GM18858 (cell line): ENCODE measurements at regions not wholly inside any gene's neighbourhood (a gene's known extent, or its start where the extent isn't known, plus 50 kb on each side); places are given as distances from the start of the nearest gene placed in this dataset.

Source experiments
- ATAC-seq: cut with Tn5 transposase; IDR thresholded peaks from one replicate; pipeline ENCODE4 v1.9.1; 2021; ENCODE audit not compliant: unreplicated experiment

DNA sequence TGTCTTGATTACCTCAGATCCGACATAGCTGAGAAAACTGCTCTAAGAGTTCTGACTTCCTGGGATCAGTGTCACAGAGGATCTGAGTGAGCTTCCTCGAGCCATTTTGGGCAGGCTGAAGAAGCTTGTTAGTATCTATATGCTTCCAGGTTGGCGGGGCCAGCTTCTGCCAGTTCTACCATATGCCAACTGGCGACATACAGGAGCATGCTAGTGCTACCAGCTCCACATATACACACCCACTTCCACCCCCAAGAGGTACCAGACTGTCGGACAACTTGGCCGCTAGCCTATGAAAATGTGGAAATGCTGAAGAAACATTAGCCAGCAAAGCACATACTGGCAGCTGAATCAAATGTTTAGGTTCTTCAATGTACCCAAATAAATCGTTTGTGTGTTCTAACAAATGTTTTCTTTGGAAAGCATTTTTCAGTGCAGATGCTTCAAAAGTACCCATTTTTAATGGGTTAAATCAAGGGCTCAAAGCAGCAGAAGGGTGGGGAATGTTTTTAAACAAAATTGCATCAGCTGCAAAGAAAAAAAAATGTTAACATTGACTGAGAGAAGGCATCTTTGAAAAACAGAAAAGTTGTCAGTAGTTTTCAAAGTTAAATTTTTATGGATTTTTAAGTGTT is 163.7 kb downstream of the KLF12 start:
- ATAC-seq, result no peak

DNA sequence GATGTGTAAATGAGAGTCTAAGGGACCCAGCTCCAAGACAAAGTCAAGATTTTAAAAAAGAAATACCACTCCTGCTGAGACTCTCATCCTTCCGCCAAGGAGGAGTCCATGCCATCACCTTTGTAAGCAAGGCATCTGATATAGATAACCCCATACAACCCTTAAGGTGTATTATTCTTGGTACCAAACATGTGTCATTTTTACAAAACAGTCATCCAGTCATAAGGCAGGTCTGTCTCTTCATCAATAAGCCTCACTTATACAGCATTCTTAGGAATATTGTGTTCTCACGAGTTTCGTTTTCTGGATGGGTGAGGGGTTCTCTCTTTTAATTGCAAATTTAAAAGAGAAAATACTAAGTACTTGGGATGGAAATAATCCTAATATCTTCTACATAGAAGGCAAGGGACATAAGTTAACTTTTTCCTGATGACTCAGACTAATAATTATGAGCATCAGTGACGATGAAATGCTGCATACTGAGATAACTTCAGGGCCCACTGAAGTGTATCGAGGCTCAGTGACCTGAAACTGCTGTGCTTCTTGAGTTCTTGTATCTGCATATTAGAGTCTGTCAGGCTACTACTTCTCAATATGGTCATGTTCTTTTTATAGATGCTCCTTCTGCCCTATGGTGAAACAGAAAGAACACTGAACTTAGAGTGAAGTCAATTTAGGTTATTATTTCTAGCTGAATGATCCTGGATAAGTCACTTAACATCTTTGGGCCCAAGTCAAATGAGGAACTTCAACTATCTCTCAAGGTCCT is 166.6 kb downstream of the KLF12 start:
- ATAC-seq, result peak; percentile 100

DNA sequence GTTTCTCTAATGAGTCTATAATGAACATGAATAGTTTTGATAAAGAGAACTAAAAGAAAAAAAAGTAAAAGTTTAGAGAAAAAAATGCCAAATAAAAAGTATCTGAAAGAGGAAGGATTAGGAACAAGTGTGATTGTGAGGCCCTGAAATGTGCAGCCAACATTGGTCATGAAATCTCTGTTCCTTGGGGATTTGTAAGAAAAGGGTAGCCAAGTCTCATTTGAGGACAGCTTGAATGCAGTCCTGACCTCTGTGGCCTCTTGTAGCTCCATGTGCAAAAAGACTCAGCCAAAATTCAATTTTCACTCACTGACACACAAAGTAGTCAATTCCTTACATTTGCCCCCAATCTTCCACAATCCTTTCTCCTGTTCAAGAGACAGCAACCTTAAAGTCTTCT is 167.9 kb downstream of the KLF12 start:
- ATAC-seq, result no peak

DNA sequence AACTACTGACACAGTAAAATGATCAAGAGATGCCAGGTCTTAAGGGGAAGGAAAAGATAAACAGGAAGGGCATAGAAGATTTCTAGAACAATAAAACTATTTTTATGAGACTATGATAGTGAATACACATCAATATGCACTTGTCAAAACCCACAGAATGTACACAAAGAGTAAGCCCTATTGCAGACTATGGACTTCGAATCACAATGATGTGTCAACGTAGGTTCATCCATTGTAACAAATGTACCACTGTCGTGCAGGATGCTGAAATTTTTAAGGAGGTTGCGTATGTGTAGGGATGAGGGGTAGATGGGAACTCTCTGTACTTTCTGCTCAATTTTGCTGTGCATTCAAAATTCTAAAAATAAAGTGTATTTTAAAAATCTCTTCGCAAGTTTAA is 171.9 kb downstream of the KLF12 start:
- no peak for ATAC-seq

DNA sequence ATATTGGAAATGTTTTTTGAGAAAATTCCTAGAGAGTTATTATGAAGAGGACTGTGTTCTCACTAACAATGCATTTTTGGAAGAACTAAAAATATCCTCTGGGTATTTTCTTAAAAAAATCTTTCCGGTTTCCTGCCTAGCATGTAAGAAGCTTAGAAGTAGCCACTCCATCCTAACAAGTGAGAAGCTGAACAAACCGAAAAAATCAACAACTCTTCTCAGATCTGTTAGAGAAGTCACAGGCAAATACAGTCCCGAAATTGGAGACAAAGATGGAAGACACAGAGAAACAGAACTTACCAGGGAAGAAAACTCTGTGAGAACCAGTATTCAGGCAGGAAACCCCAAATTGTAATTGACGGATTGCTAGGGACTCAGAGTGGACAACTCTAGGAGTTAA is 173.0 kb downstream of the KLF12 start:
- ATAC-seq, result no peak

DNA sequence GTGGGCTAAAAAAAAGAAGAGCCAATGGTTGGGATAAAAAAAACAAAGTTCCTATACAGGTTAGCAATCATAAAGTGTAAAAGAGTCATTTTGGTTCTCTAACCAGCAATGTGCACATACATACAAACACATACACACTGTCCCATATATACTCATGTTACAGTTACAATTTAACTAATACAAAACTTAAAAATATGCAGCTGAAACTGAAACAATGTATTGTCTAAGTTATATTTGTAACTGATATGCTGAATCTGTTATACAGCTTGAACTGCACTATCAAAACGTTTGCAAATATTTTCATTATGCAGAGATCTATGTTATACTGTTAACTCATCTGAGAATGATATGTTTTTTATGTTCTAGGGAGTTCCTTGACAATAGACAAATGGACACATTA is 173.7 kb downstream of the KLF12 start:
- no peak for ATAC-seq

DNA sequence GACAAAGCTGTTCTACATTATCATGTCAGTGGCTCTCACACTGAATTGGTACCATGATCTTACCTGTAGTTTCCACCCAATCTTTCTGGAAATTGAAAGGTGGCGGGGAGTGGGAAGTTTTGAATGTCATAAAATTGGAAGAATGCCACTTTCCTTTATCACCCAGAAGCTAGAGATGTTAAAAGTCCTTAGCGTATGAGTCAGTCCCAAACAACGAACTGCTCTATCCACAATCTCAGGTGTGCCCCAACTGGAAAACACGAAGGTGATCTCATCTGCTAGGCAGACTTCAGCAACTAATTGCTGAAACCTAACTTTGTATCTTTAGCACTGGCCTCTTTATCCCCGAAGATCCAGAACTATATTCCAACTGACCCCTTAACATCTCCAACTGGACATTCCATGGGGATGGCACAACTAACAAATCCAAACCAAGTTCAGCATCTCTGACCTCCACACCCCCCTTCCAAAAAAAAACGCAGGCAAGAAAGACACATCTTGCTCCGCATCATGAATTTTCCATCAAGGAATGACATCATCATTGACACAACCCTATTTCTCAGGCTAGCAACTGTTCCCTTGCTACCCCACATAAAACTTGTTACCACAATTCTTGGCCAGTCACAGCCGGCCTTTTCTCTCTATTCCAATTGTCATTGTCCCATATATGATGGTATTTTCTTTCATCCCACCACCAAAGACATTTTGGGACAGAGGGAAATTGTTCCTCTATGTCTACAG is 175.4 kb downstream of the KLF12 start:
- ATAC-seq, result no peak

DNA sequence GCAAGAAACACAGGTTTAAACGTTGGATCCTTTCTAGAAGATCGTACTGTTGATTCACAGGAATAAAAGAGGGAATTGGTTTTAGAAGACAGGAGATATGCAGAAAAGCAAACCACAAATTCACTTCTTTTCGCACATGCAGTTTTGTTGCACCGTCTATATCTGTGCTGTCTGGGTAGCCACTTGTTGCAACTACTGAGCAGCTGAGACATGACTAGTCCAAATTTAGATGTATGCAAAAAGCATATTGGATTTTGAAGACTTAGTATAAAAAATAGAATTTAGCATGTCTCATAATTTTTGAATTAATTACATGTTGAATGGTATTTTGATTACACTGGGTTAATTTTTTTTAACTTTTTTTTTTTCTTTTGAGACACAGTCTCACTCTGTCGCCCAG is 176.3 kb downstream of the KLF12 start:
- ATAC-seq, result no peak

DNA sequence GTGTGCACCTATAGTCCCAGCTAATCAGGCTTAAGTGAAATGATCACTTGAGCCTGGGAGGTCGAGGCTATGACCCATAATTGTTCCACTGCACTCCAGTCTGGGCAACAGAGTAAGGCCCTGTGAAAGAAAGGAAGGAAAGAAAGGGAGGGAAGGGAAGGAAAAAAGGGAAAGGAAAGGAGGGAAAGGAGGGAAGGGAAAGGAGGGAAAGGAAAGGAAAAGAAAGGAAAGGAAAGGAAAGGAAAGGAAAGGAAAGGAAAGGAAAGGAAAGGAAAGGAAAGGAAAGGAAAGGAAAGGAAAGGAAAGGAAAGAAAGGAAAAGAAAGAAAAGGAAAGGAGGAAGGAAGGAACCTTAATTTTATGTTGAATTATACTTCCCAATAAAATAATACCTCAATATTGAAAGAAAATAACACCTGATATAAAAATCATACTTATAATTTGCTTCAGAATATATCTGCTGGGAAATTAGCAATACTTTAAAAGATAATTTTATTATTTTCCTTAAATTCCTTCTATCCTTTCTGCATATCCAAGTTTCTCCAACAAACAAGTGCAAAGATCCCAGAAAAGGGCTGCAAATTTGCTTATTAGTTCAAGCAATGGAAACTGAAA is 177.3 kb downstream of the KLF12 start:
- no peak for ATAC-seq

DNA sequence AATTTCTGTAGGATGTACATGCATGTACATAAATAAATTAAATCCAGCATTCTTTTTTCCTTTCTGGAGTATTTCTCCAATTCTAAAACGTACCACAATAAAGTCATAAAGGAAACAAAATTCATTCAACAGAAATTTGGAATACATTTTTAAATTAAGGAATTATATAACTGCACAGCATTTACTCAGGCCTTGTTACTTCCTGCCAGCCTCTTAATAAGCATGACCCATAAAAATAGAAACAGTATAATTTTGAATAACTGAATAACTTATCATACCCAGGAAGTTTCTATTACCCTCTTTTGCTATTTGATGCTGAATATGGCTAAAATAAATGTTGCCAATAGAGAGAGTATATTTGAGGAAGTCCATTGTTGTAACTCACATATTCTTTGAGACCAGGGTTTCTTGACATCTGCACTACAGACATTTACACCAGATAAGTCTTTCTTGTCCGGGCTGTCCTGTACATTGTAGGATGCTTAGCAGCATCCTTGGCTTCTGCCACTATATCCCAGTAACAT is 178.2 kb downstream of the KLF12 start:
- ATAC-seq, result no peak

DNA sequence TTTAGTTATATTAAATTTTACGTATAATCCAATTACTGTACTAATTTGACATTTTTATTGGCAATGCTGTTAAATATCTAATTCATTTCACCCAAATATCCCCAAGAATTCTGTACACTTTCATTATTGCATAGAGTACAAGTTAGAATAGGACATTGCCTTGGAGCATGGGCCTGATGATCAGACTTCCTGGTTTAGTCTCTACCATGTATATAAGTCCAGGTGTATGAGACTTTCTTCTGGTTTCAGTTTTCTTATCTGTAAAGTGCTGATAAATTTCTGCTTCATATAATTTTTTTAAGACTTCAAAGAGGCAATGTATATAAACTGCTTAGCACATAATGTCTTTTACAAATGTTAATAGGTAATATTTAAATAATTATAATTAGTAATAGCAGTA is 179.4 kb downstream of the KLF12 start:
- ATAC-seq, result peak; percentile 59

DNA sequence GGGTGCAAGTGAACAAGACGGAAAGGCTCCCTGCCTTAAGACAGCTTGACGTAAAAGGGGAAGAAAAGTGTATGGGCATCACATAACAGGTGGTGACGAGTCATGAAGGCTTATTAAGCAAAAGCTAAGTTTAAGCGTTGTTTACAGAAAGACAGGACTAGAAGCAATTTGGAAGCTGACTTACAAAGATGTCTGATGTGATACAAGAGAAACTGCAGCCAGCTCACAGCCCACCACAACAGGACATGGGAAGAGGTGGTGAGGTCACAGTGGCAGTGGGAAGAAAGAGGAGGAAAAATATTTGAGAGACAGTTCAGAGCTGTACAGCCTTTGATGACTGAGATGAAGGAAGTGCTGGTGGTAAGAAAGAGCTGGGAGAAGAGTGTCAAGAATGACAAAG is 181.6 kb downstream of the KLF12 start:
- ATAC-seq, result no peak

DNA sequence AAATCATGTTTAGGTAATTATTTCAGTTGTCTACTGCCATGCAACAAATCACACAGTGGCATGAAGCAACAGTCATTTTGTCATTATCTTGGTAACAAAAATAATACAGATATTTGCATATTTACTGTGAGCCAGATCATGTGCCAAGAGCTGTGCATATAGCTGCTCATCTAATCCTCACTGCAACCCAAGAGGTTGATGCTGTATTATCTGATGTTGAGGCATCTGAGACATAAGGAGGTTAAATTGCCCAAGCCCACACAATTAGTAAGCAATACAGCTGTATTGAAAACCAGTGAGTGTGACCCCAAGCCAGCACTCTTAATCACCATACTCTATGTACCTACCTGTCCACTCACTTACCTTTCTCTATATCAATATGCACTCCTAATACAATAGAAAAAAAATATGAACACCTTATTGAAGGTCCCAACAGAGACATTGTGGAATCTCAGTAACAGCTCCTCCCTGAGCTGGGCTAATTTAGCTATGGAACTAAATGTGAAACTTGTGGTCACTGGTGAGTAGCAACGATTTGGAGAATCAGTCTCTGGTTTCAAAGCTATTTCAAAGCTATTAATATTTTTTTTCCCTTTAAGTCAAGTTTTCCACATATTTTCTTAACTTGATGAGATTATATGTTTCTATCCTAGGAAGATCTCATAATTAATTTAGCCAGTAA is 185.2 kb downstream of the KLF12 start:
- peak; percentile 43 for ATAC-seq

DNA sequence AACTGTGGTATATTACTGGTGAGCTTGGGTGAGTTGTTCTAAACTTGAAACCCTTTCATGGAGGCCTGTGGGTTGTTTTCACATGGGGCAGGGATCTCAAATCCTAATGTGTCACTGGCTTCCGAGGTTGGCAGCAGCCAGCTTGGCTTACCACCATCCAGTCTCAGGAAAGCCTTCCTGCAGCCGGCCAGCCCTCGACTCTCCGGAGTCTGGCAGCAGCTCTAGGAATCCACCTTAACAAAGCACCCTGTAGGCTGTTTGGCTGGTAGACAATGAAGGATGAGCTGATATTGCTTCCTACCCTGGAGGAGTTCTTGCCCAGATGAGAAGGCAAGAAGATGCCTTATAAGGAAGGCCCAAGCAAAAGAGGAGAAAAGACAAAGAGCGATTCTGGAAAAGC is 188.3 kb downstream of the KLF12 start:
- ATAC-seq, result no peak

DNA sequence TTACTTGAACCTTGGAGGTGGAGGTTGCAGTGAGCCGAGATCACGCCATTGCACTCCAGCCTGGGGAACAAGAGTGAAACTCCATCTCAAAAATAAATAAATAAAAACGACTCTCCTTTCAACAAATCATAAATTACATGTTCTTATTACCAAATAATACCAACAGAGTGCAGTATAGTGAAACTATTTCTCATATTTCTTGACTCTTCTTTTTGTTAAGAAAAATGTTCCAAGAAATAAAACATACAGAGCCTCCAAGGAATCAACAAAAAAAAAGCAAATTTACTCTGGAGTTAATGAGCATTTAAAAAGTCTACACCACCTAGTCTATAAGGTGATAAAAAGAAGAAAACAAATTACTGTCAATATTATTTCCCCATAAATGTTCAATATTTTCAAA is 188.8 kb downstream of the KLF12 start:
- no peak for ATAC-seq

DNA sequence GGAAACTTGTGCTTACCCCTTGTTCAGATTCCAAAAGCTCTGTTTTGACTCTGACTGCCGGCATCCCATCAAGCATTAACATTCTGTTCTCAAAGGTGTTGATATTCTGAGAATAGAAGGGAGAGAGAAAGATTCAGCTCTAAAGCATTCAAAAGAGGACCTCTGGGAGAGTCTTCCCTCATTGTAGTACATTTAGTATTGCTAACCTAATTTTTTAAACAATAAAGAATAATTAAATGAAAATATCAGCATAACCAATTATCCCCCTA is 190.3 kb downstream of the KLF12 start:
- ATAC-seq, result no peak

DNA sequence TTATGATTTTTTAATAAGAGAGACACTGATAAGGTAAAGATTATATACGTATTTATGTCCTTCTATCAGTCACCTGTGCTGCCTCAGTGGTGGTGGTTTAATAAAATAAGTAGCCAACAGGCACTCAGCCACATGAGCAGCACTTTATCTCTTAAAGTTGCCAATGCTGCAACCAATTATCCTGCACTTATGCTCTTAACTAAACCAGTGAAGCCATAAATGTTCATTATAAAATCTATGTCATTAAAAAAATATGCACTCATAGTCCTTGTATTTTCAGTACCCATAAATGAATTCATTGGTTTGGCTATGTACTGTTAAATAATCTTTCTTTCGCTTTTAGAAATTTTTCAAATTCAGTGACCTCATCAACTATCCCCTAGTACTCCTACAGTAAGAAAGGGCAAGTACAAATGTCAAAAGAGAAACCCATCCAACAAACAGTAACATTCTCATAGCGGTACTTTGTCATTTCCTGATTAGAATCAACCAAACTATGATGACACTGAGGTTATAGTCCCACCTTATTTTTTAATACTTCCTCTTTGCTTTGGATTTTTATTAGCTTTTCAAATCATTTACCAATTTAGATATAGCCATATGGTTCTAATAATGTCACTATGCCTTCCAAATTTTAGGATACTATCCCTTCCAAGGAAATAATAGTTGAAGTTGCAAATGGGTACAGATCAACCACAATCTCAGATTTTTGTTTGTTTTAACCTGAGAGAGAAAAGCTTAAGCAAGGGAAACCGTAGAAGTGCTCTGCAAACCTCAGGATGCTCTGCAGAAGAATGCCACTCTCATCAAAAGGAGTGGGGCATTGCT is 190.9 kb downstream of the KLF12 start:
- ATAC-seq, result peak; percentile 85

DNA sequence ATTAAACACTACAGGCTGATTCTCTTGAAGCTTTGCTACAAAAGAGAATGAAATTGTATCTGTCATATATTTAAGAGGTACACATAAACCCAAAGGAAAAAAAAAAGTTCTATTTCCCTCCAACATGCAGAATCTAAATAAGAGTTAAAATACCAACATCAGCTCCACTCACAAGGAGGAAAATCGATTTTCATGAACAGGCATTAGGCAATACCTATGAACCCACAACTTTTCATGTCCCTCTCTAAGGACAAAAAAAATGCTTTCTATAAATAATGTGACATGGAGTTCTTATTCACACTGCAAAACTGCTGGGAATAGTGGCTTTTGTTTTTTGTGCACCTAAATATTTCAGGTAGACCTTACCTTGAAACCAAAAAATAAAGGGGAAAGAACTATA is 192.5 kb downstream of the KLF12 start:
- no peak for ATAC-seq

DNA sequence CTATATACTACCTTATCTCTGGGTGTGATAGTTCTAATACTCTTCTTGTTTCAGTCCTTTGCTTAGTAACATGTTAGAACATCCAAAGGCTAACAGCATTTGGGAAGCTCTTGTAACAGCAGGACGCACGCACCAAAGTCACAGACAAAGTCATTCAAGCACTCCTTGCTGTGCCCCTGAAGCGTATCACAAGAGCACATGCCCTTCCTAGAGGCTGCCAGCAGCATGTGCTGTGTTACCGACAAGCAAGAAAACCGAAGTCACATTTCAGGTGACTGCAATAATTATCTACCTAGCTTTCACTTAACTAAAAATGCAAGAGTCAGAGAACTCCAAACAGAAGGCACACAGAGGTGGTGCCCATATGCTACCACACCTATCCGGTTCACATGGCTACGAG is 194.1 kb downstream of the KLF12 start:
- no peak for ATAC-seq

DNA sequence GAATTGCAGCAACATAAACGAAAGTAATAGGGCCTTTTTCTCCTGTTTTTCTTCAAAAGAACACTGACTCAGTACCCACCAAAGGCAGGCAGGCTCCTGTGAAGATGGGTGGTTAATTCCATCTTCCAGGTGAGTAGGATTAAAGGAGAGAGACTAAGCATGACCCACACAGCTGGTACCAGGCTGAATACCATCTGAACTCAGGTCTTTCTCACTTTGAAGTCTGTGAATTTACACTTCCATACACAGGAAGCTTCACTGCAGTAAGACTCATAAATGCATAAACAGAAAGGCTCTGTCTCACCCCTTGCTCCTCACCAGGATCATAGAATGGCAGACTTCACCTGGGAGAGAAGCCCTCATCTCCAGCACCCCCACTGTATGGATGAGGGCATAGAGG is 194.6 kb downstream of the KLF12 start:
- ATAC-seq, result no peak

DNA sequence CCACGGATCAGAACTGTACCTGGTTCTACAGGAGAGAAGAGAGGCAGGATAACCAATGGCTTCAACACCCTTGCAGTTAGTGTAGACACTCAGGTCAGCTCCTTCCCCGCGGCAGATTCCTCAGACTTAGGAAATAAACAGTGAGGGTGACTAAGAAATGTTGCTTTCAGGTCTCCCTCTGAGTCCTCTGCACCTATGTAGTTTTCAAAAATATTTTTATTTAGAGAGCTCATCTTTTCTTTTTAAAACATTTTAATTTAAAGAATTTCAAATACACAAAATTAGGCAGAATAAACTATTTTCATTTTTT is 195.2 kb downstream of the KLF12 start:
- no peak for ATAC-seq
